RWPE1 (cell line): ENCODE measurements at regions not wholly inside any gene's neighbourhood (a gene's known extent, or its start where the extent isn't known, plus 50 kb on each side); places are given as distances from the start of the nearest gene placed in this dataset.

Experiments used
- CTCF ChIA-PET: fragments of 350-600 bp; sonication (Branson Sonifier 250); formaldehyde crosslinking; extraction: SDS; loops from one replicate; lab custom pipeline; 2021; lab: Yijun Ruan, JAX
- POLR2A ChIA-PET: fragments of 400-600 bp; formaldehyde crosslinking; extraction: SDS; loops from one replicate; lab custom pipeline; 2020; ENCODE audit warnings: antibody characterized with exemption; ENCODE audit not compliant: low non-redundant PET; lab: Yijun Ruan, JAX
- DNase-seq: peaks from one replicate; pipeline ENCODE4 v3.0.0; 2012; ENCODE audit warnings: low spot score
- H3K27ac ChIP-seq: fragments of 450-650 bp; 2 replicates; pipeline ENCODE4 v1.5.1; 2017
- CTCF ChIP-seq: fragments of 450-650 bp; conservative IDR thresholded peaks from 2 replicates; pipeline ENCODE4 v1.5.1; 2017; ENCODE audit warnings: low read depth, mild to moderate bottlenecking

GRCh38 chr1:18549906-18550305, 69.2 kb downstream of the KLHDC7A start:
- H3K27ac ChIP-seq, result no peak overlapping the region
- ChIA-PET CTCF (interaction anchor here (0.6 kb wide), 1 partner anchor 36 kb away, joined by 4 read pairs; no protein-coding TSS in a partner anchor), POLR2A (no interaction called here)
- no peak for DNase-seq
- TF ChIP-seq CTCF, result no peak

GRCh38 chr1:18552631-18553030, 71.9 kb downstream of the KLHDC7A start:
- TF ChIP-seq CTCF, result no peak
- POLR2A ChIA-PET, result no interaction called here
- DNase-seq, result no peak
- CTCF ChIA-PET, result interaction anchor here (0.6 kb wide), 1 partner anchor 1057 kb away, joined by 3 read pairs; no protein-coding TSS in a partner anchor
- no peak overlapping the region for H3K27ac ChIP-seq

GRCh38 chr1:18553388-18553787, 72.7 kb downstream of the KLHDC7A start:
- H3K27ac ChIP-seq, result no peak overlapping the region
- TF ChIP-seq CTCF, result no peak
- DNase-seq, result no peak
- CTCF ChIA-PET, result interaction anchor here (0.6 to 3.0 kb wide), 2 partner anchors 28 to 1058 kb away, joined by 3 to 10 read pairs; no protein-coding TSS in a partner anchor
- POLR2A ChIA-PET, result no interaction called here

GRCh38 chr1:18554099-18554498, 73.4 kb downstream of the KLHDC7A start:
- no peak for DNase-seq

GRCh38 chr1:18554597-18554996, 73.9 kb downstream of the KLHDC7A start:
- ChIA-PET CTCF (interaction anchor here (3.0 kb wide), 1 partner anchor 27 kb away, joined by 10 read pairs; no protein-coding TSS in a partner anchor), POLR2A (no interaction called here)
- no peak overlapping the region for H3K27ac ChIP-seq
- no peak for DNase-seq
- no peak for TF ChIP-seq CTCF

More at GRCh38 chr1:18554099-18554498, 73.4 kb downstream of the KLHDC7A start:
- TF ChIP-seq CTCF, result no peak
- H3K27ac ChIP-seq, result no peak overlapping the region
- POLR2A ChIA-PET, result no interaction called here
- CTCF ChIA-PET, result interaction anchor here (3.0 kb wide), 1 partner anchor 28 kb away, joined by 10 read pairs; no protein-coding TSS in a partner anchor

GRCh38 chr1:18555036-18555435, 74.3 kb downstream of the KLHDC7A start:
- no peak overlapping the region for H3K27ac ChIP-seq
- TF ChIP-seq CTCF, result no peak
- DNase-seq, result no peak
- ChIA-PET CTCF (interaction anchor here (0.8 to 3.0 kb wide), 2 partner anchors 27 to 288 kb away, joined by 4 to 10 read pairs; no protein-coding TSS in a partner anchor), POLR2A (no interaction called here)
